ENCODE measurements at regions not wholly inside any gene's neighbourhood (a gene's known extent, or its start where the extent isn't known, plus 50 kb on each side); places are given as distances from the start of the nearest gene placed in this dataset.

DNA sequence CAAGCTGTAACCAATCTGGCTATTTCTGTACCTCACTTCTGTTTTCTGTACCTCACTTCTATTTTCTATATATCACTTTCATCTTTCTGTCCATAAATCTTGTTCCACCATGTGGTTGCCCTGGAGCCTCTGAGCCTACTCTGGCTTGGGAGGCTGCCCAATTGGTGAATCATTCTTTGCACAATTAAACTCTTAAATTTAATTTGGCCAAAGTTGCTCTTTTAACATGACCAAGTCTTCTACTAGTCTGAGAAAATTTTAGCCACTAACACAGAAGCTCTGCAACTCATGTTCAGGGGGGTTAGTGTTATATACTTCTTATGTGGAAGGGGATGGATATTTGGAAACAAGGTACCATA, 503.5 kb downstream of the KIF20B start:
- TF ChIP-seq POLR2AphosphoS5 (IDR thresholded peaks at IDR 0.05; ENCODE audit: borderline replicate concordance, low read depth, low read length) = no peak
- no peak for TF ChIP-seq EZH2 (IDR thresholded peaks at IDR 0.05)
